ENCODE measurements at regions not wholly inside any gene's neighbourhood (a gene's known extent, or its start where the extent isn't known, plus 50 kb on each side); places are given as distances from the start of the nearest gene placed in this dataset.

DNA sequence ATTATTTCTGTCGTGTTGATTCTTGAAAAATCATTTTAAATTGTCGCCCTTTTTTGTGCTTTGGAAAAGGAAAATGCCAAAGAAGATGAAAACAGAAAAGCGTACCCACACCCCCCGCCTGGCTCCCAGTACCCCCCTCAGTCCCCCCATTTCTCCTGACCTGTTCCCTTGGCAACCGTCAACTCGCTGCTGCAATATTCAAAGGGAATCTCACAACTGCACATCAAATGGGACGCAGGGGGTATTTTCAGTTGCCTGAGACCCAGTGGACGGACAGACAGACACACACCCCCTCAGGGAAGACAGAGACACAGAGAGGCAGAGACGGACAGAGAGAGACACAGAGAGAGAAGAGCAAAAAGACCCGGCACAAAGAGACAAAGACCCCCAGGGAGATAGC, 83.5 kb upstream of the PRR20G start:
- TF ChIP-seq CTCF (IDR thresholded peaks at IDR 0.05), result no peak
- no peak for TF ChIP-seq POLR2A (IDR thresholded peaks at IDR 0.05)

All from testis (tissue), 2 donors.